Right atrium auricular region (tissue), 2 donors: ENCODE measurements at regions not wholly inside any gene's neighbourhood (a gene's known extent, or its start where the extent isn't known, plus 50 kb on each side); places are given as distances from the start of the nearest gene placed in this dataset.

ENCODE experiments used
- DNase-seq: peaks from one replicate; pipeline ENCODE4 v3.0.0-alpha.2; 2019; ENCODE audit warnings: low spot score
- H3K27ac ChIP-seq, 2 donors: fragments of 200-600 bp; sonication (generic); 1 replicate in 1 of 2; 2 replicates in 1 of 2; pipeline ENCODE4 v1.5.1; 2016 to 2019
- H3K27me3 ChIP-seq, 2 donors: fragments of 200-600 bp; sonication (generic); one replicate each; pipeline versions ENCODE4 v1.5.1 to v1.6.0; 2017 to 2019
- H3K36me3 ChIP-seq: fragments of 200-600 bp; sonication (generic); one replicate; pipeline ENCODE4 v1.5.1; 2016
- H3K4me1 ChIP-seq, 2 donors: fragments of 200-600 bp; sonication (generic); one replicate each; pipeline versions ENCODE4 v1.5.1 to v1.6.0; 2017 to 2019
- H3K4me3 ChIP-seq, 2 donors: fragments of 200-600 bp; sonication (generic); 1 replicate in 1 of 2; 2 replicates in 1 of 2; pipeline ENCODE4 v1.5.1; 2017 to 2019; ENCODE audit warnings: mild to moderate bottlenecking in 1 of 2, moderate library complexity in 1 of 2
- H3K9me3 ChIP-seq, 2 donors: fragments of 200-600 bp; sonication (generic); one replicate each; pipeline ENCODE4 v1.5.1; 2019
- CTCF ChIP-seq, 2 donors: fragments of 200-600 bp; sonication (generic); IDR thresholded peaks; one replicate each; pipeline ENCODE4 v1.5.1; 2019; ENCODE audit warnings: antibody characterized with exemption in 2 of 2

- no peaks in the 10 kb centered on the region for H3K36me3 ChIP-seq
- H3K4me3 ChIP-seq: no peak overlapping the region
- H3K9me3 ChIP-seq: peaks cover 0 to 4% of the 10 kb centered on the region in 2 donors
- no peak for TF ChIP-seq CTCF (IDR thresholded peaks at IDR 0.05)
- H3K27me3 ChIP-seq: no peaks in the 10 kb centered on the region
- no peak for DNase-seq
- no peaks in the 10 kb centered on the region for H3K4me1 ChIP-seq
- H3K27ac ChIP-seq: no peak overlapping the region
Measured at GRCh38 chr13:30053939-30054338, 203.5 kb upstream of the UBL3 start.

GRCh38 chr13:30052120-30052519 lies 201.7 kb upstream of the UBL3 start:
- no peaks in the 10 kb centered on the region for H3K27me3 ChIP-seq
- DNase-seq: no peak
- no peak for TF ChIP-seq CTCF (IDR thresholded peaks at IDR 0.05)
- no peaks in the 10 kb centered on the region for H3K36me3 ChIP-seq
- H3K9me3 ChIP-seq: no peaks in the 10 kb centered on the region
- no peak overlapping the region for H3K27ac ChIP-seq
- H3K4me3 ChIP-seq: no peak overlapping the region
- no peaks in the 10 kb centered on the region for H3K4me1 ChIP-seq

GRCh38 chr13:30051531-30052060 lies 201.2 kb upstream of the UBL3 start:
- Histone ChIP-seq H3K4me1 (no peaks in the 10 kb centered on the region), H3K4me3 (no peak overlapping the region), H3K27me3 (no peaks in the 10 kb centered on the region), H3K27ac (no peak overlapping the region), H3K36me3 (no peaks in the 10 kb centered on the region), H3K9me3 (no peaks in the 10 kb centered on the region)
- no peak for DNase-seq
- TF ChIP-seq CTCF (IDR thresholded peaks at IDR 0.05): no peak

- no peaks in the 10 kb centered on the region for H3K9me3 ChIP-seq
- no peak for DNase-seq
- no peak overlapping the region for H3K27ac ChIP-seq
- H3K27me3 ChIP-seq: no peaks in the 10 kb centered on the region
- H3K4me1 ChIP-seq: no peaks in the 10 kb centered on the region
- H3K4me3 ChIP-seq: no peak overlapping the region
- no peaks in the 10 kb centered on the region for H3K36me3 ChIP-seq
- TF ChIP-seq CTCF (IDR thresholded peaks at IDR 0.05): no peak
Measured at GRCh38 chr13:30049692-30050091, 199.3 kb upstream of the UBL3 start.

GRCh38 chr13:30047154-30047874 lies 196.9 kb upstream of the UBL3 start:
- H3K4me1 ChIP-seq: no peaks in the 10 kb centered on the region
- H3K4me3 ChIP-seq: no peak overlapping the region
- H3K9me3 ChIP-seq: no peaks in the 10 kb centered on the region
- H3K27ac ChIP-seq: no peak overlapping the region
- no peaks in the 10 kb centered on the region for H3K36me3 ChIP-seq
- TF ChIP-seq CTCF (IDR thresholded peaks at IDR 0.05): no peak
- H3K27me3 ChIP-seq: no peaks in the 10 kb centered on the region
- DNase-seq: no peak
